Inflammatory macrophage treated with lipopolysaccharide for 4 hours (primary cell): ENCODE measurements at regions not wholly inside any gene's neighbourhood (a gene's known extent, or its start where the extent isn't known, plus 50 kb on each side); places are given as distances from the start of the nearest gene placed in this dataset.

Experiments
- DNase-seq: peaks from one replicate; pipeline ENCODE4 v3.0.0-alpha.2; 2020

GRCh38 chr5:54637654-54638053 is 120.1 kb downstream of the SNX18 start:
- DNase-seq, result no peak

- DNase-seq, result no peak
Measured at GRCh38 chr5:54634089-54634488, 116.5 kb downstream of the SNX18 start.

GRCh38 chr5:54632131-54632701 is 114.7 kb downstream of the SNX18 start:
- DNase-seq, result no peak

- no peak for DNase-seq
Measured at GRCh38 chr5:54630738-54631359, 113.3 kb downstream of the SNX18 start.

DNA sequence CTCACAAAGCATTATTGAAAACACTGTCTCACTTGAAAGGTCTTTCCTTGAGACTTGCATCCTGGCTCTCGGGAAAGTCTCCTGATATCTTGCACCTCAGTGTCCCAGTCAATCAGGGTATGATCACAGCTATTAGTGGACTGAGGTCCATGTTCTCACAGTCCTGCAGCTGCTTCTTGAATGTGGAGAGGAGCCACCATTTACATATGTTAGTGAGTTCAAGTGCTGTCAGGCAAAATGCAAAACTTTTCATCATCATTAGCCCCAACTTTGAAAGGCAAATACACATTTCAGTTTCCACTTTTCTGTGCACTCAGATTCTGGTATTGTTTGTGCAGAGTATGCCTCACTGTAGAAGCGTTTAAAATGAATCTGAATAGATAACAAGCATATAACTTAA is 111.6 kb downstream of the SNX18 start:
- DNase-seq, result no peak

- DNase-seq, result no peak
Measured at GRCh38 chr5:54628050-54628449, 110.5 kb downstream of the SNX18 start.

DNA sequence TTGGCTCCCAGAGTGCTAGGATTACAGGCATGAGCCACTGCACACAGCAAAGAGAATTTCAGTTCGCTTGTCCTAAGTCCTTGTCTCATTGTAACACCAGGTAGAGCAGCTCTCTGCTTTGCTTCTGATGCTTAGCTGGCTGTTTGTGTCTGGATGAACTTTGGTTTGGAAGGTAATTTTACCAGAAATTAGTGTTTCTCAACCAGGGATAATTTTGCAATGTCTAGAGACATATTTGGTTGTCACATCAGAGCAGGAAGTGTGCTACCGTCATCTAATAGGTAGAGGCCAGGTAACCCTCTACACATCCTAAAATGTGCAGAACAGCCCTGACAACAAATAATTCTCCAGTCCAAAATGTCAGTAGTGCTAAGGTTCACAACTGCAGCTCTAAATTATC is 108.8 kb downstream of the SNX18 start:
- DNase-seq, result no peak

DNA sequence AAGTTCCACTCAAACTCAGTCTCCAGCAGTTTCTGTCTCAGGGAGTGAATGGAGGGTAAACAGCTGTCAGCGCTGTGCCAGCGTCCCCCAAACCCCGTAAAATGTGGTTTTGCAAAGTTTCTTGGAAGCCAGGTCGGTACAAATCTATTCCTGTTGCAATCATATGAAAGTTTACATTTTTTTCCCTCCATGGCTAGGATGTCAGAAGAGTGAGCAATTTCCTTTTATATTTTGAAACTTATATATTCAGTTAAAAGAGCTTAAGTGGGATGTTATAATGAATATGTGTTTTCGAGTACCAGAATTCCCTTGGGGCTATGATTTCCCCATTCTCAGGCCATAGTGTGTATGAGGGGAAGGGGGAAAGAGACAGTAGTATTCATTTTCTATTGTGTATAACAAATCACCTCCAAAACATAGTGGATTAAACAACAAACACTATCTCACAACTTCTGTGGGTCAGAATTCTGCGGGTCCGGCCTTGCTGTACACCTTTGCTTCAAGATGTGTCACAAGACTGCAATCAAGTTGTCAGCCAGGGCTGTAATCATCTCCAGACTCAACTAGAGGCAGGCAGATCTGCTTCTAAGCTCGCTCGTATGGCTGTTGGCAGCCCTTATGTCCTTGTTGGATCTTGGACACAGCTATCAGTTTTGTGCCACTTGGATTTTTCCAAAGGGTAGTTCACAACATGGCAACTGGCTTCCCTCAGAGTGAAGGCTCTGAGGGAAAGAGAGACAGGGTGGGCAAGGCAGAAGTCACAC is 107.4 kb downstream of the SNX18 start:
- DNase-seq, result no peak

DNA sequence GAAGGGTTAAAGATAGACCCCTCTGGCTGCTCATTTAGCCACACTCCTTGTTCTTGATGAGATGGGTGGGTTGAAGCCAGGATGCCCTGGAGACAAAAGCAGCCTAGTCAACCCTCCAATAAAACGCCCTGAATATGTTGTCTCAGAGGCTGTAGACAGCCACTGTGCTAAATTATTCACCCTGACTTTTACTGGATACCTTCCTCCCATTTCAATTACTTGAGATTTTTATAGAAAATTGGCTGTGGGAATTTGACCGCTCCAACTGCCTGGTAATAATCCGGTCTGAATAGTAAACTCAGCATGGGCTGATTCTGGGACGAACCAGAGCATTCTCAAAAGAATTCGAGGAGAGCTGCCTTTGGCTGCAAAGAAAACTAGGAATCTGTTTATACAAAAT is 104.2 kb downstream of the SNX18 start:
- no peak for DNase-seq

GRCh38 chr5:54621048-54621447 is 103.5 kb downstream of the SNX18 start:
- DNase-seq, result no peak

DNA sequence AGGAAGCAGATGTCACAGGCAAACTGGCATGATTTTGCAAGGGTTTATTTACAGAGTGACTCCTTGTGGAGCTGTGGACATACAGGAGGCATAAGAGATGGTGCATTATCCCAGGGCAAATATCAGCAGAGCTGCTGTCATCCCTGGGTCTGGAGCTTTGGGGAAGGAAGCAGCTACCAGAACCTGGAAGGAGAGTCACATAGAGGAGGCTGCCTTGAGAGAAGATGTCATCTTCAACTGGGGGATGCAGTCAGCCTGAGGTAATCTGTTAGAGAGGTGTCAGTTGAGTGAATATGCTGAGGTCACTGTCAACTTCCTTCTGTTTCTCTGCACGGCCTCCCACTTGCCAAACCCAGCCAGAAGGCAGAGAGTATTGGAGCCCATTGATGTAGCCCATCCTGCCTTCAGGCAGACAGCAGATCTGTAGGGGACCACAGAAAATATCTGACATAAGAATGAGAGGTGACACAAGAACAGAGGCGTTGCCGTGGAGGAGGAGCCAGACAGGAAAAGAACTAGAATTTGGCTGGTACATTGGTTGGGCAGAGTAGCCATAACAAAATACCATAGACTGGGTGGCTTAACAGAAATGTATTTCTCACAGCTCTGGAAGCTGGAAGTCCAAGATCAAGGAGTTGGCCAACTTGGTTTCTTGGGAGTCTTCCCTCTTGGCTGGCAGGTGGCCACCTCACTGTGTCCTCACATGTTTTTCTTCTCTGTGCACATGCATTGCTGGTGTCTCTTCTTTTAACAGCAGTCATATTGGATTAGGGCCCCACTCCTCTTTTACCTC is 102.8 kb downstream of the SNX18 start:
- DNase-seq, result peak; percentile 77

- no peak for DNase-seq
Measured at GRCh38 chr5:54619731-54620130, 102.2 kb downstream of the SNX18 start.

- no peak for DNase-seq
Measured at GRCh38 chr5:54616518-54617220, 99.1 kb downstream of the SNX18 start.

DNA sequence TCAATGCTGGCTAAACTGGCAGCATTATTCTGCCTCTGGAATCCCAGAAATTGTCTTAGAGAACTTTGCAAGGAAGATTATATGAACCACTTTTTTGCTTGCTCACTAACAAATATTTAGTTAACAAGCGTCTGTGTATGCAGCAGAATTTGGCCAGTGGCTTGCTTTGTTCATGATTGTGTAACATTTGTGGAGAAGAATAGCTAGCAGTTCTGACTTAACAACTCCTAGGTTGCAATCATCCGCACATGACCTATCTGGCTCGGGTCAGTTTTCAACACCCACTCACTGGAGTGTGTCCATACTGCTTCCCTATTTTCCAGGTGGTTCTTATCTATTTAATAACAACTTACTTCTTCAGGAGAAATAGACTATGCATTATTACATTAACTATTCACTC is 98.5 kb downstream of the SNX18 start:
- peak; percentile 92 for DNase-seq

GRCh38 chr5:54615381-54615780 is 97.8 kb downstream of the SNX18 start:
- peak; percentile 49 for DNase-seq

GRCh38 chr5:54612711-54613110 is 95.2 kb downstream of the SNX18 start:
- no peak for DNase-seq

DNA sequence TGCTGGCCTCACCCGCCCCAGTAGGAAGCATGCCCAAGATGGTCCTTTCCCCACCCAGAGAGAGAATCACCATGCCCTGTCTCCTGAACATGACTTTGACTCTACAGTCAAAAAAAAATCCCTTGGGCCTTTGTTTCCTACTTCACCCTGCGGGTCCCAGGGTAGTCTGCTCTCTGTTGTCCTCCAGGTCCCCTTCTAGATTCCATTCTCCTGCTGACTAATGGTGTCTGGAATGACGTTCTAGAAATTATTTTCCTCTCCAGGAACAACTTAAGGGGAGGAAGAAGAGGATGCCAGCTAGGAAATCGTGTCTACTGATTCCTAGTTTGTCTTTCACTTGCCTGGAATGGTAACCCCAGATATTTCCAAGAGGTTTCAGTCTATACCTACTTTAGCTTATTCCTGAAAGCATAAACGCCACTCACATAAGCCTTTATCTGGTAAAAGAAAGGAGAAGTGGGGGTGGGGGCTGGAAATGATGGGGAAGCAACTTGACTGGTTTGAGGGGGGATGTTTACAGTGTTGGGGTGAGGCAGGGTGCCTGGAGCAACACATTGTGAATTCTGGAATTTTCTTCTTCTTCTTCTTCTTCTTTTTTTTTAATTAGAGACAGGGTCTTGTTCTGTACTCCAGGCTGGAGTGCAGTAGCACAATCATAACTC is 93.9 kb downstream of the SNX18 start:
- DNase-seq, result peak; percentile 15

GRCh38 chr5:54610197-54610944 is 92.8 kb downstream of the SNX18 start:
- DNase-seq, result peak; percentile 89

- DNase-seq, result peak; percentile 86
Measured at GRCh38 chr5:54608423-54609085, 91.0 kb downstream of the SNX18 start.

DNA sequence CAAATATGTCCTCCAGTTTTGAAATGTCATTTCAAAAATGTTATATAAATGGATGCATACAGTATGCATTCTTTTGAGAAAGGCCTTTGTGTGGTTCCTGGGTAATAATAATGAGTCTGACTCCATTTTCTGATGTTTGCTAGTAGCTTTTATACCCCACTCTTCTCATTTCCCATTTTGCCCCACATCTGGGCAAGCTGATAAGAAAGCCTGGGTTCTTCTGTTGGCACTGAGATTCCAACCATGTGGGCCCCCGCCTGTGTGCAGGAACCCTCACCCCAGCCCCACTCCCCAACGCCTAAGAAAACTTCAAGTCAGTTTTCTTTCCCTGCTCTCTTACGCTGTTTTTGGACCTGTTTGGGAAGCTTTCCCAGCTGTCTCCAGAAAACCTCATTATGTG is 89.4 kb downstream of the SNX18 start:
- no peak for DNase-seq

DNA sequence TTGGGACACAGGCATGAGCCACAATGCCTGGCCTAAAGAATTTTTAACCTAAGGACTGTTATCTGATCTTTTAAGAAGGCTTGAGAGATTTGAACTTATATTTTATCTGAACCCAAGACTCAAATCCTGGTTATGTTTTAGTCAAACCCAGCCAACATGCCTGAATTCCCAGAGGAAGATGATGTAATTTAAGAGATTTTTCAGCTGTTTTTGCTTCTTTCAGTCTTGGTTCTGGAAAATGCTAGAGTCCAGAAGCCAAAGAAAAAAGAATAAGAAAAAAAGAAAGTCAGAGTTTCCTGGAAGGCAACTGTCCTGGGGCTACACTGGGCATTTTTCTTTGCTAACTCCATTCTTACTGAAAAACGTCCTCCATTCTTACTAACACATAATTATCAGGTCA is 85.8 kb downstream of the SNX18 start:
- DNase-seq, result no peak
